ENCODE measurements at regions not wholly inside any gene's neighbourhood (a gene's known extent, or its start where the extent isn't known, plus 50 kb on each side); places are given as distances from the start of the nearest gene placed in this dataset.

- Histone ChIP-seq H3K9me3 (no peaks in the 10 kb centered on the region), H3K27ac (no peak overlapping the region), H3K36me3 (no peaks in the 10 kb centered on the region), H3K4me1 (no peaks in the 10 kb centered on the region), H3K4me3 (no peak overlapping the region), H3K27me3 (no peaks in the 10 kb centered on the region)
- TF ChIP-seq POLR2A (IDR thresholded peaks at IDR 0.05) (no peak), POLR2AphosphoS5 (IDR thresholded peaks at IDR 0.05) (no peak), CTCF (IDR thresholded peaks at IDR 0.05) (no peak)
- peak in 1 of 2 donors; percentile 49 for DNase-seq (ENCODE audit: low spot score in 2 of 2)
- intact Hi-C loops (cut with DNase I; ENCODE audit: low total_unique reads): no loop called here
Observed at GRCh38 chr14:98966475-98967162, 305.4 kb downstream of the BCL11B start.

GRCh38 chr14:98974113-98974512 lies 297.9 kb downstream of the BCL11B start:
- H3K36me3 ChIP-seq: no peaks in the 10 kb centered on the region
- TF ChIP-seq POLR2AphosphoS5 (IDR thresholded peaks at IDR 0.05) (no peak), POLR2A (IDR thresholded peaks at IDR 0.05) (no peak), CTCF (IDR thresholded peaks at IDR 0.05) (no peak)
- no peak overlapping the region for H3K27ac ChIP-seq
- intact Hi-C loops (cut with DNase I; ENCODE audit: low total_unique reads): no loop called here
- H3K4me1 ChIP-seq: no peaks in the 10 kb centered on the region
- no peaks in the 10 kb centered on the region for H3K27me3 ChIP-seq
- DNase-seq (ENCODE audit: low spot score in 2 of 2): no peak
- H3K4me3 ChIP-seq: no peak overlapping the region
- H3K9me3 ChIP-seq: no peaks in the 10 kb centered on the region

GRCh38 chr14:98976271-98976670 lies 295.7 kb downstream of the BCL11B start:
- intact Hi-C loops (cut with DNase I; ENCODE audit: low total_unique reads): no loop called here
- TF ChIP-seq POLR2AphosphoS5 (IDR thresholded peaks at IDR 0.05) (no peak), CTCF (IDR thresholded peaks at IDR 0.05) (no peak), POLR2A (IDR thresholded peaks at IDR 0.05) (no peak)
- no peak overlapping the region for H3K4me3 ChIP-seq
- DNase-seq (ENCODE audit: low spot score in 2 of 2): no peak
- H3K4me1 ChIP-seq: no peaks in the 10 kb centered on the region
- H3K27me3 ChIP-seq: no peaks in the 10 kb centered on the region
- no peaks in the 10 kb centered on the region for H3K36me3 ChIP-seq
- no peaks in the 10 kb centered on the region for H3K9me3 ChIP-seq
- H3K27ac ChIP-seq: no peak overlapping the region

- Histone ChIP-seq H3K36me3 (no peaks in the 10 kb centered on the region), H3K4me3 (no peak overlapping the region), H3K27ac (no peak overlapping the region), H3K4me1 (no peaks in the 10 kb centered on the region), H3K9me3 (no peaks in the 10 kb centered on the region), H3K27me3 (no peaks in the 10 kb centered on the region)
- no peak for DNase-seq (ENCODE audit: low spot score in 2 of 2)
- TF ChIP-seq CTCF (IDR thresholded peaks at IDR 0.05): no peak
- no peak for TF ChIP-seq POLR2A (IDR thresholded peaks at IDR 0.05)
- no peak for TF ChIP-seq POLR2AphosphoS5 (IDR thresholded peaks at IDR 0.05)
- intact Hi-C loops (cut with DNase I; ENCODE audit: low total_unique reads): no loop called here
Observed at GRCh38 chr14:98977451-98977850, 294.5 kb downstream of the BCL11B start.

GRCh38 chr14:98982986-98983385 lies 289.0 kb downstream of the BCL11B start:
- TF ChIP-seq CTCF (IDR thresholded peaks at IDR 0.05) (no peak), POLR2AphosphoS5 (IDR thresholded peaks at IDR 0.05) (no peak), POLR2A (IDR thresholded peaks at IDR 0.05) (no peak)
- Histone ChIP-seq H3K27me3 (no peaks in the 10 kb centered on the region), H3K27ac (no peak overlapping the region), H3K36me3 (no peaks in the 10 kb centered on the region), H3K4me1 (no peaks in the 10 kb centered on the region), H3K4me3 (no peak overlapping the region), H3K9me3 (no peaks in the 10 kb centered on the region)
- intact Hi-C loops (cut with DNase I; ENCODE audit: low total_unique reads): no loop called here
- no peak for DNase-seq (ENCODE audit: low spot score in 2 of 2)

Data from breast epithelium (tissue), 4 donors.